Type B pancreatic cell (in vitro differentiated cells): ENCODE measurements at regions not wholly inside any gene's neighbourhood (a gene's known extent, or its start where the extent isn't known, plus 50 kb on each side); places are given as distances from the start of the nearest gene placed in this dataset.

Source experiments
- DNase-seq: peaks from one replicate; pipeline ENCODE4 v3.0.0; 2021; ENCODE audit warnings: mixed read lengths; ENCODE audit not compliant: unreplicated experiment; ENCODE audit errors: extremely low spot score
- H3K27ac Mint-ChIP-seq: 2 replicates; pipeline ENCODE4 v1.8.0; 2021; ENCODE audit warnings: mild to moderate bottlenecking, mixed read lengths
- H3K27me3 Mint-ChIP-seq: 2 replicates; pipeline ENCODE4 v1.8.0; 2021; ENCODE audit warnings: mixed read lengths
- H3K36me3 Mint-ChIP-seq: 2 replicates; pipeline ENCODE4 v1.8.0; 2021; ENCODE audit warnings: mixed read lengths
- H3K4me1 Mint-ChIP-seq: one replicate; pipeline ENCODE4 v1.8.0; 2021; ENCODE audit warnings: mixed read lengths; ENCODE audit not compliant: unreplicated experiment
- H3K4me3 Mint-ChIP-seq: 2 replicates; pipeline ENCODE4 v1.8.0; 2021; ENCODE audit warnings: mild to moderate bottlenecking, mixed read lengths
- H3K9me3 Mint-ChIP-seq: 2 replicates; pipeline ENCODE4 v1.8.0; 2021; ENCODE audit warnings: mixed read lengths
- TF ChIP-seq, protein P1 (sequence below): fragments of 200-600 bp; sonication (generic); conservative IDR thresholded peaks from 2 replicates; pipeline ENCODE4 v1.5.0; 2021; ENCODE audit warnings: antibody characterized with exemption, mild to moderate bottlenecking

- Mint-ChIP-seq H3K27me3 (peaks cover 11% of the 10 kb centered on the region), H3K9me3 (no peaks in the 10 kb centered on the region), H3K4me3 (no peak overlapping the region), H3K4me1 (no peaks in the 10 kb centered on the region), H3K27ac (no peak overlapping the region), H3K36me3 (no peaks in the 10 kb centered on the region)
- TF ChIP-seq, protein P1, sequence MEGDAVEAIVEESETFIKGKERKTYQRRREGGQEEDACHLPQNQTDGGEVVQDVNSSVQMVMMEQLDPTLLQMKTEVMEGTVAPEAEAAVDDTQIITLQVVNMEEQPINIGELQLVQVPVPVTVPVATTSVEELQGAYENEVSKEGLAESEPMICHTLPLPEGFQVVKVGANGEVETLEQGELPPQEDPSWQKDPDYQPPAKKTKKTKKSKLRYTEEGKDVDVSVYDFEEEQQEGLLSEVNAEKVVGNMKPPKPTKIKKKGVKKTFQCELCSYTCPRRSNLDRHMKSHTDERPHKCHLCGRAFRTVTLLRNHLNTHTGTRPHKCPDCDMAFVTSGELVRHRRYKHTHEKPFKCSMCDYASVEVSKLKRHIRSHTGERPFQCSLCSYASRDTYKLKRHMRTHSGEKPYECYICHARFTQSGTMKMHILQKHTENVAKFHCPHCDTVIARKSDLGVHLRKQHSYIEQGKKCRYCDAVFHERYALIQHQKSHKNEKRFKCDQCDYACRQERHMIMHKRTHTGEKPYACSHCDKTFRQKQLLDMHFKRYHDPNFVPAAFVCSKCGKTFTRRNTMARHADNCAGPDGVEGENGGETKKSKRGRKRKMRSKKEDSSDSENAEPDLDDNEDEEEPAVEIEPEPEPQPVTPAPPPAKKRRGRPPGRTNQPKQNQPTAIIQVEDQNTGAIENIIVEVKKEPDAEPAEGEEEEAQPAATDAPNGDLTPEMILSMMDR, result no peak
- DNase-seq, result no peak
Observed at GRCh38 chr7:89511900-89512299, 642.4 kb upstream of the STEAP1 start.

GRCh38 chr7:89514970-89515369 is 639.3 kb upstream of the STEAP1 start:
- Mint-ChIP-seq H3K9me3 (no peaks in the 10 kb centered on the region), H3K36me3 (no peaks in the 10 kb centered on the region), H3K4me1 (no peaks in the 10 kb centered on the region), H3K4me3 (no peak overlapping the region), H3K27ac (no peak overlapping the region), H3K27me3 (peaks cover 2% of the 10 kb centered on the region)
- DNase-seq, result no peak
- TF ChIP-seq, protein P1, result no peak

DNA sequence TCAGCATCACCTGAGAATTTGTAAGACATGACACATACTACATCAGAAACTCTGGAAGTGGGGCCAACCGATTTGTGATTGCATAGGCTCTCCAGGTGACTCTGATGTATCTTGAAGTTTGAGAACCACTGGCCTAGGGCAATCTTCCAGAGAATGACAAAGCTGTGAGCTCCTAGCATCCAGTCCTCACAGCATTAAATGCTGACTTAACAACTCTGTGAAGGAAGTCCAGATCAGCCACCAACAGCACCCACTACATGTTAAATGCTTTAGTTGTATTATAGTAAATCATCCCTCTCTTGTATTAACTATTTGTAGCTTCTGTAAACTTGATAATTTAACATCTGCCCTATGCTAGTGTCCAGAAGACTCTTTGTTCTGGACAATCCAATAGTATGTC is 636.5 kb upstream of the STEAP1 start:
- Mint-ChIP-seq H3K4me3 (no peak overlapping the region), H3K36me3 (no peaks in the 10 kb centered on the region), H3K27ac (no peak overlapping the region), H3K4me1 (no peaks in the 10 kb centered on the region), H3K9me3 (no peaks in the 10 kb centered on the region), H3K27me3 (peaks cover 4% of the 10 kb centered on the region)
- TF ChIP-seq, protein P1, result no peak
- no peak for DNase-seq

DNA sequence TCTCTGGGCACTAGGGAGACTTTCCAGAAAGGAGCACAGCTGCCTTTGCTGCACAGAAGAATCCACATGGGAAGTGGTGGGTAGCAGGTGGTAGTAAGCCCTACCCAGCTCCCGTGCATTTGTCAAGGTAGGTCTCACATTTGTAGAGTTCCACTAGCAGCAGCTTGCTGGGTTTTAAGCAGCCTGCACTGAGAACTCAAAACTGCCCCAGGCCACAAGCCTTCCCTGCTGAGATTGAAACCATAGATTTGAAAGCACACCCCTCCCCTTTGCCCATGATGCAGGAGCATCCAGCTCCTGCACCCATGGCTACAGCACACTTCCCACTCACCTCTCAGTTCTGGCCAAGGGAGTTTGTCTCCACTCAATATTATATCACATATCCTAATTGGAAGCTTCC is 604.5 kb upstream of the STEAP1 start:
- Mint-ChIP-seq H3K4me3 (no peak overlapping the region), H3K36me3 (no peaks in the 10 kb centered on the region), H3K27me3 (no peaks in the 10 kb centered on the region), H3K9me3 (no peaks in the 10 kb centered on the region), H3K27ac (no peak overlapping the region), H3K4me1 (no peaks in the 10 kb centered on the region)
- TF ChIP-seq, protein P1, result no peak
- DNase-seq, result no peak

- Mint-ChIP-seq H3K4me1 (no peaks in the 10 kb centered on the region), H3K4me3 (no peak overlapping the region), H3K36me3 (no peaks in the 10 kb centered on the region), H3K27ac (no peak overlapping the region), H3K9me3 (no peaks in the 10 kb centered on the region), H3K27me3 (no peaks in the 10 kb centered on the region)
- TF ChIP-seq, protein P1, result no peak
- no peak for DNase-seq
Observed at GRCh38 chr7:89554209-89554608, 600.1 kb upstream of the STEAP1 start.

DNA sequence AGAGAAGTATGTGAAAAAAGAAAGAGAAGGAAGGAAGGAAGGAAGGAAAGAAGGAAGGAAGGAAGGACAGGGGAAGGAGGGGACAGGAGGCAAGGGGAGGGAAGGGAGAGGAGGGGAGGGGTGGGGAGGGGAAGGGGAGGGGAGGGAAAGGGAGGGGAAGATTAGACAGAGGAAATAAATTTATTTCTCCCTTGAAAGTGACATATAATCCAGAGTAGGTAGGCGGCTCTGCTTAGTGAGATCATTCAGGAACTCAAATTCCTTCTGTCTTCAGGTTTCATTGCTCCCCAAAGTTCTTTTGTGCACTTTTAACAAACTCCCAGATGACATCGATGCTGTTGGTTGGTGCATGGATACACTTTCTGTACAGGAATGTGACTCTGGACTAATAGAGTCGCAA is 594.7 kb upstream of the STEAP1 start:
- Mint-ChIP-seq H3K4me1 (no peaks in the 10 kb centered on the region), H3K9me3 (no peaks in the 10 kb centered on the region)
- TF ChIP-seq, protein P1, result no peak

More for the DNA sequence above, 594.7 kb upstream of the STEAP1 start:
- Mint-ChIP-seq H3K4me3 (no peak overlapping the region), H3K27ac (no peak overlapping the region), H3K27me3 (peaks cover 3% of the 10 kb centered on the region), H3K36me3 (no peaks in the 10 kb centered on the region)
- DNase-seq, result no peak
